GM12892 (cell line): ENCODE measurements at regions not wholly inside any gene's neighbourhood (a gene's known extent, or its start where the extent isn't known, plus 50 kb on each side); places are given as distances from the start of the nearest gene placed in this dataset.

Experiments used
- DNase-seq: peaks from one replicate; pipeline ENCODE4 v3.0.0; 2011; ENCODE audit not compliant: insufficient read length
- FAIRE-seq: peaks from 2 replicates; lab custom pipeline; 2011; peaks lifted over from hg19 to GRCh38; lab: Jason Lieb, UNC
- POLR2A ChIP-seq: IDR thresholded peaks from 2 replicates; pipeline ENCODE4 v1.6.1; 2011; ENCODE audit warnings: low read depth, low read length, control low read depth
- POLR2AphosphoS5 ChIP-seq: IDR thresholded peaks from 2 replicates; pipeline ENCODE4 v1.6.1; 2011; ENCODE audit warnings: low read depth, low read length, control low read depth
- TAF1 ChIP-seq: IDR thresholded peaks from 2 replicates; pipeline ENCODE4 v1.6.1; 2011; ENCODE audit warnings: low read depth, mild to moderate bottlenecking, control low read depth, low read length, borderline replicate concordance

- peak; percentile 40 for FAIRE-seq
- no peak for TF ChIP-seq POLR2A
- no peak for TF ChIP-seq TAF1
- no peak for TF ChIP-seq POLR2AphosphoS5
- no peak for DNase-seq
These were observed 109.5 kb upstream of the CD93 start for GRCh38 chr20:23195636-23196035.

GRCh38 chr20:23193801-23194384 lies 107.8 kb upstream of the CD93 start:
- FAIRE-seq (no peak), DNase-seq (no peak)
- no peak for TF ChIP-seq POLR2AphosphoS5

- FAIRE-seq (no peak), DNase-seq (no peak)
- TF ChIP-seq TAF1: no peak
- no peak for TF ChIP-seq POLR2AphosphoS5
- no peak for TF ChIP-seq POLR2A
These were observed 106.3 kb upstream of the CD93 start for GRCh38 chr20:23192469-23192868.

- TF ChIP-seq TAF1: no peak
- TF ChIP-seq POLR2AphosphoS5: no peak
- TF ChIP-seq POLR2A: no peak
- FAIRE-seq (no peak), DNase-seq (no peak)
These were observed 104.4 kb upstream of the CD93 start for GRCh38 chr20:23190557-23190956.

- DNase-seq: no peak
- FAIRE-seq: no peak
- no peak for TF ChIP-seq POLR2AphosphoS5
- no peak for TF ChIP-seq TAF1
These were observed 103.7 kb upstream of the CD93 start for GRCh38 chr20:23189854-23190253.

GRCh38 chr20:23189341-23189740 lies 103.2 kb upstream of the CD93 start:
- DNase-seq (no peak), FAIRE-seq (no peak)

GRCh38 chr20:23188377-23189169 lies 102.4 kb upstream of the CD93 start:
- DNase-seq: no peak
- TF ChIP-seq POLR2A (no peak), POLR2AphosphoS5 (no peak), TAF1 (no peak)
- FAIRE-seq: peak; percentile 50

More at GRCh38 chr20:23189341-23189740, 103.2 kb upstream of the CD93 start:
- TF ChIP-seq TAF1 (no peak), POLR2A (no peak)

GRCh38 chr20:23187751-23188150 lies 101.6 kb upstream of the CD93 start:
- FAIRE-seq: no peak
- no peak for DNase-seq
- TF ChIP-seq POLR2AphosphoS5 (no peak), POLR2A (no peak), TAF1 (no peak)

- TF ChIP-seq TAF1 (no peak), POLR2A (no peak), POLR2AphosphoS5 (no peak)
- no peak for DNase-seq
These were observed 100.7 kb upstream of the CD93 start for GRCh38 chr20:23186808-23187207.

GRCh38 chr20:23180451-23180921 lies 94.4 kb upstream of the CD93 start:
- DNase-seq (no peak), FAIRE-seq (no peak)
- no peak for TF ChIP-seq POLR2A
- no peak for TF ChIP-seq POLR2AphosphoS5
- no peak for TF ChIP-seq TAF1

More at GRCh38 chr20:23186808-23187207, 100.7 kb upstream of the CD93 start:
- no peak for FAIRE-seq

- TF ChIP-seq TAF1 (no peak), POLR2A (no peak), POLR2AphosphoS5 (no peak)
- DNase-seq (no peak), FAIRE-seq (no peak)
These were observed 93.8 kb upstream of the CD93 start for GRCh38 chr20:23179766-23180403.
